HFF-Myc (cell line): ENCODE measurements at regions not wholly inside any gene's neighbourhood (a gene's known extent, or its start where the extent isn't known, plus 50 kb on each side); places are given as distances from the start of the nearest gene placed in this dataset.

Experiments used
- DNase-seq: peaks from one replicate; pipeline ENCODE4 v3.0.0-alpha.2; 2011; ENCODE audit warnings: low read depth; ENCODE audit errors: extremely low read depth
- H3K4me3 ChIP-seq: replicated peaks from 2 replicates; pipeline ENCODE4 v1.5.1; 2011; ENCODE audit warnings: low read depth, mild to moderate bottlenecking, control low read depth, low read length
- TF ChIP-seq, protein P1 (sequence below): IDR thresholded peaks from 2 replicates; pipeline ENCODE4 v1.5.1; 2012; ENCODE audit warnings: mild to moderate bottlenecking, low read depth, low read length, control low read depth; ENCODE audit errors: missing control alignments

DNA sequence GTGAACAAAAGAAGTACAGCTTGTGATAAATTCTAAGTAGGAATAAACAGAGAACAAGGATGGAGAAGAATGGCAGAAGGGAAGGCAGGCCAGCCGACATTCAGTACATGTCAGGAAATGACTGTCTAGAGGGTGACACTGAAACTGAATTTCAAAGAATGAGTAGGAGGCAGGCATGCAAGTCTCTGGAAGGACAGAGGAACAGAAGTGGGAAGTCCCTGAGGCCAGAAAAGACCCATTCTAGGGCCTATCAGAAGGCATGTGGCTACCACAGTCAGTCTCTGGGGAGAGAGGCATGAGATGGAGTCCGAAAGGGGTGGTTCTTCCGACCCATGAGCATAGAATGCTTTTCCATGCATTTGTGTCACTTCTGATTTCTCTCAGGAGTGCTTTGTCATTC is 243.5 kb upstream of the UBE2E2 start:
- no peak overlapping the region for H3K4me3 ChIP-seq
- no peak for DNase-seq
- TF ChIP-seq, protein P1, sequence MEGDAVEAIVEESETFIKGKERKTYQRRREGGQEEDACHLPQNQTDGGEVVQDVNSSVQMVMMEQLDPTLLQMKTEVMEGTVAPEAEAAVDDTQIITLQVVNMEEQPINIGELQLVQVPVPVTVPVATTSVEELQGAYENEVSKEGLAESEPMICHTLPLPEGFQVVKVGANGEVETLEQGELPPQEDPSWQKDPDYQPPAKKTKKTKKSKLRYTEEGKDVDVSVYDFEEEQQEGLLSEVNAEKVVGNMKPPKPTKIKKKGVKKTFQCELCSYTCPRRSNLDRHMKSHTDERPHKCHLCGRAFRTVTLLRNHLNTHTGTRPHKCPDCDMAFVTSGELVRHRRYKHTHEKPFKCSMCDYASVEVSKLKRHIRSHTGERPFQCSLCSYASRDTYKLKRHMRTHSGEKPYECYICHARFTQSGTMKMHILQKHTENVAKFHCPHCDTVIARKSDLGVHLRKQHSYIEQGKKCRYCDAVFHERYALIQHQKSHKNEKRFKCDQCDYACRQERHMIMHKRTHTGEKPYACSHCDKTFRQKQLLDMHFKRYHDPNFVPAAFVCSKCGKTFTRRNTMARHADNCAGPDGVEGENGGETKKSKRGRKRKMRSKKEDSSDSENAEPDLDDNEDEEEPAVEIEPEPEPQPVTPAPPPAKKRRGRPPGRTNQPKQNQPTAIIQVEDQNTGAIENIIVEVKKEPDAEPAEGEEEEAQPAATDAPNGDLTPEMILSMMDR: no peak

GRCh38 chr3:22960105-22960984 is 242.8 kb upstream of the UBE2E2 start:
- DNase-seq: peak; percentile 7
- TF ChIP-seq, protein P1: peak; percentile 67
- H3K4me3 ChIP-seq: no peak overlapping the region

DNA sequence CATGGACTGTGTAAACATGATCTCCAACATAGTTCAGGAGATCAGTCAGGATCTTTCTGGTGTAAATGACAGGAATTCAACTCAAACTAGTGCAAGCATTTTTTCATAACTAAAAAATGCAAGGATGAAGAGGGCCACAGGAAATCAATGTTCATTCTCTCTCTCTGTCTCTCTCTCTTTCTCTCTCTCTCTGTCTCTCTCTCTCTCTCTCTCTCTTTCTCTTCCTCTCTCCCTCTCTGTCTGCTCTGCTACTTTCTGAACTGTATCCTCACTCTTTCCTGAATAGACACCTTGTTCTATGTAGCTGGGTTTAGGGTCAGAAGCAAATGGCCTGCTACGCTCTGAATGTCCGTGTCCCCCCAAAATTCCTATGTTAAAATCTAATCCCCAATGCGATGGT is 240.9 kb upstream of the UBE2E2 start:
- H3K4me3 ChIP-seq: no peak overlapping the region
- DNase-seq: no peak
- TF ChIP-seq, protein P1: no peak

DNA sequence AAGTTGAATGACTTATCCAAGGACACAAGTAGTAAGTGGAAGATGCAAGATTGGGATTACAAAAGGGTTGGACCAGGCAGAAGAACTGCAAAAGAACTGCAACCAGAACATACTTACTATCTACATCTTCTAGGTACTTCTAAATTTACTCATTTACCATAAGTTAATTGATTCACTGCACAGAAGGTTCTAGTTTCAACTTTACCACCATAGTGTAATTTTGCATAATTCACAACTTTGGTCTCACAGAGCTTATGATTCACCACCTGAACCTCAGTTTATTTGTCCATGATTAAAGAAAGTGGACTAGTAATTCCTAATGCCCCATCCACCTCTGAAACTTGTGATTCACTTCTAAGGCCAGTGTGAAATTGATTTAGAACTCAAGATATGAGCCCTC is 236.8 kb upstream of the UBE2E2 start:
- no peak overlapping the region for H3K4me3 ChIP-seq
- TF ChIP-seq, protein P1: no peak
- DNase-seq: no peak

- TF ChIP-seq, protein P1: no peak
- H3K4me3 ChIP-seq: no peak overlapping the region
- DNase-seq: no peak
These were observed 233.9 kb upstream of the UBE2E2 start for GRCh38 chr3:22969276-22969675.

DNA sequence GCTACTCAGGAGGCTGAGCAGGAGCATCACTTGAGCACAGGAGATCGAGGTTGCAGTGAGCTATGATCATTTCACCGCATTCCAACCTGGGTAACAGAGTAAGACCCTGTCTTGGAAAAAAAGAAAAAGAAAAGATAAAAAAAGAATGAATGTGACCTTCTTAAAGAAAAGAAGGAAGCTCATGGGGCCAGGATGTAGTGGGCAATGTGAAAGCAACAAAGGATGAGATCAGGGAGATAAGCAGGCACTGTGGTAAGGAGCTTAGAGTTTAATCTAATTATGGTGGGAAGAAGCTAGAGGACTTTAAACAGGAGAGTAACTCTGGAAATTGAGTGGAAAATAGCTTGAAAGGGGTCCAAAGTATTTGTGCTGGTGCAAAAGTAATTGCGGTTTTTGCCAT is 231.6 kb upstream of the UBE2E2 start:
- TF ChIP-seq, protein P1: no peak
- H3K4me3 ChIP-seq: no peak overlapping the region
- DNase-seq: no peak

- no peak overlapping the region for H3K4me3 ChIP-seq
- DNase-seq: no peak
- TF ChIP-seq, protein P1: no peak
These were observed 226.1 kb upstream of the UBE2E2 start for GRCh38 chr3:22977042-22977441.
